Gastrocnemius medialis (tissue), 4 donors: ENCODE measurements at regions not wholly inside any gene's neighbourhood (a gene's known extent, or its start where the extent isn't known, plus 50 kb on each side); places are given as distances from the start of the nearest gene placed in this dataset.

Experiments
- ATAC-seq, 2 donors: fragments of 150-250 bp; one replicate each; pipeline ENCODE4 v1.9.1; 2016
- DNase-seq, 2 donors: peaks; one replicate each; pipeline ENCODE4 v3.0.0-alpha.2; 2019
- H3K27ac ChIP-seq, 4 donors: fragments of 200-600 bp; sonication (generic); 1 replicate in 1 of 4; 2 replicates in 3 of 4; pipeline ENCODE4 v1.5.1; 2016 to 2018; ENCODE audit warnings: mild to moderate bottlenecking in 2 of 4, moderate library complexity in 1 of 4
- H3K27me3 ChIP-seq, 3 donors: fragments of 200-600 bp; sonication (generic) in 2 of 3; 1 replicate in 1 of 3; 2 replicates in 2 of 3; pipeline versions ENCODE4 v1.5.1 to v1.6.0; 2016 to 2019; ENCODE audit warnings: mild to moderate bottlenecking in 1 of 3, moderate library complexity in 1 of 3
- H3K36me3 ChIP-seq, 2 donors: fragments of 200-600 bp; sonication (generic) in 1 of 2; one replicate each; pipeline ENCODE4 v1.5.1; 2017 to 2018
- H3K4me1 ChIP-seq, 2 donors: fragments of 200-600 bp; sonication (generic) in 1 of 2; one replicate each; pipeline ENCODE4 v1.5.1; 2016 to 2017; ENCODE audit warnings: mild to moderate bottlenecking in 2 of 2
- H3K4me3 ChIP-seq, 4 donors: fragments of 200-600 bp; sonication (generic) in 3 of 4; 1 replicate in 1 of 4; 2 replicates in 3 of 4; pipeline ENCODE4 v1.5.1; 2016 to 2019; ENCODE audit warnings: mild to moderate bottlenecking in 2 of 4
- H3K9me3 ChIP-seq, 3 donors: fragments of 200-600 bp; sonication (generic) in 2 of 3; 1 replicate in 1 of 3; 2 replicates in 2 of 3; pipeline ENCODE4 v1.5.1; 2016 to 2019
- CTCF ChIP-seq, 5 experiments: fragments of 450-650 bp in 3 of 5; fragments of 200-600 bp in 2 of 5; sonication (generic) in 2 of 5; IDR thresholded peaks in 4 of 5; conservative IDR thresholded peaks in 1 of 5; 1 replicate in 4 of 5; 2 replicates in 1 of 5; pipeline ENCODE4 v1.5.1; 2016 to 2019; ENCODE audit warnings: antibody characterized with exemption in 5 of 5, mild to moderate bottlenecking in 3 of 5, moderate library complexity in 3 of 5
- POLR2A ChIP-seq, 2 donors: fragments of 450-650 bp; IDR thresholded peaks; one replicate each; pipeline ENCODE4 v1.6.1; 2017; ENCODE audit warnings: antibody characterized with exemption in 2 of 2, mild to moderate bottlenecking in 2 of 2, moderate library complexity in 2 of 2
- in situ Hi-C, 4 donors: fragments of 200-750 bp; cut with MboI; loops; one replicate each; pipeline versions ENCODE4 v1.15.0 to v1.8.0; 2017; ENCODE audit warnings: low sequenced_read_pairs in 4 of 4
- intact Hi-C: fragments of 100-400 bp; cut with DNase I; formaldehyde crosslinking; loops from one replicate; pipeline ENCODE4 v1.15.1; 2023; ENCODE audit warnings: low total_unique reads

GRCh38 chr5:87185838-87186237 is 81.8 kb upstream of the RASA1 start:
- H3K9me3 ChIP-seq, result no peaks in the 10 kb centered on the region
- H3K36me3 ChIP-seq, result no peaks in the 10 kb centered on the region
- no peaks in the 10 kb centered on the region for H3K27me3 ChIP-seq
- TF ChIP-seq CTCF (IDR thresholded peaks at IDR 0.05 in 4 of 5, conservative IDR thresholded peaks at IDR 0.05 in 1 of 5) (no peak), POLR2A (IDR thresholded peaks at IDR 0.05) (no peak)
- no peak for ATAC-seq
- in situ Hi-C loops, result no loop called here
- no peak overlapping the region for H3K27ac ChIP-seq
- intact Hi-C loops, result no loop called here
- DNase-seq, result no peak
- peaks cover 0 to 9% of the 10 kb centered on the region in 2 donors for H3K4me1 ChIP-seq
- H3K4me3 ChIP-seq, result no peak overlapping the region

GRCh38 chr5:87188391-87188790 is 79.3 kb upstream of the RASA1 start:
- Histone ChIP-seq H3K27me3 (no peaks in the 10 kb centered on the region), H3K4me1 (peaks cover 0 to 9% of the 10 kb centered on the region in 2 donors), H3K9me3 (no peaks in the 10 kb centered on the region), H3K4me3 (no peak overlapping the region), H3K27ac (no peak overlapping the region), H3K36me3 (no peaks in the 10 kb centered on the region)
- DNase-seq, result no peak
- intact Hi-C loops, result no loop called here
- no peak for ATAC-seq
- TF ChIP-seq CTCF (IDR thresholded peaks at IDR 0.05 in 4 of 5, conservative IDR thresholded peaks at IDR 0.05 in 1 of 5), result no peak
- TF ChIP-seq POLR2A (IDR thresholded peaks at IDR 0.05), result no peak
- in situ Hi-C loops, result no loop called here

GRCh38 chr5:87190041-87190440 is 77.6 kb upstream of the RASA1 start:
- no peak overlapping the region for H3K4me3 ChIP-seq
- no peak for ATAC-seq
- no peaks in the 10 kb centered on the region for H3K27me3 ChIP-seq
- intact Hi-C loops (no loop called here), in situ Hi-C loops (no loop called here)
- no peak for TF ChIP-seq CTCF (IDR thresholded peaks at IDR 0.05 in 4 of 5, conservative IDR thresholded peaks at IDR 0.05 in 1 of 5)
- no peak for TF ChIP-seq POLR2A (IDR thresholded peaks at IDR 0.05)
- no peaks in the 10 kb centered on the region for H3K9me3 ChIP-seq
- H3K27ac ChIP-seq, result no peak overlapping the region
- DNase-seq, result no peak
- H3K36me3 ChIP-seq, result no peaks in the 10 kb centered on the region
- H3K4me1 ChIP-seq, result peaks cover 0 to 9% of the 10 kb centered on the region in 2 donors

- Histone ChIP-seq H3K4me3 (no peak overlapping the region), H3K36me3 (no peaks in the 10 kb centered on the region), H3K27me3 (no peaks in the 10 kb centered on the region), H3K27ac (no peak overlapping the region), H3K4me1 (peaks cover 0 to 9% of the 10 kb centered on the region in 2 donors), H3K9me3 (no peaks in the 10 kb centered on the region)
- ATAC-seq, result no peak
- intact Hi-C loops (no loop called here), in situ Hi-C loops (no loop called here)
- no peak for DNase-seq
- TF ChIP-seq POLR2A (IDR thresholded peaks at IDR 0.05), result no peak
- no peak for TF ChIP-seq CTCF (IDR thresholded peaks at IDR 0.05 in 4 of 5, conservative IDR thresholded peaks at IDR 0.05 in 1 of 5)
Measured at GRCh38 chr5:87190687-87191086, 77.0 kb upstream of the RASA1 start.

- DNase-seq (no peak), ATAC-seq (no peak)
- Histone ChIP-seq H3K4me3 (no peak overlapping the region), H3K27me3 (no peaks in the 10 kb centered on the region), H3K36me3 (no peaks in the 10 kb centered on the region), H3K27ac (no peak overlapping the region), H3K9me3 (no peaks in the 10 kb centered on the region), H3K4me1 (peaks cover 0 to 9% of the 10 kb centered on the region in 2 donors)
- TF ChIP-seq CTCF (IDR thresholded peaks at IDR 0.05 in 4 of 5, conservative IDR thresholded peaks at IDR 0.05 in 1 of 5) (no peak), POLR2A (IDR thresholded peaks at IDR 0.05) (no peak)
- intact Hi-C loops, result no loop called here
- in situ Hi-C loops, result no loop called here
Measured at GRCh38 chr5:87191645-87192044, 76.0 kb upstream of the RASA1 start.
